Naive thymus-derived CD4-positive, alpha-beta T cell (primary cell): ENCODE measurements at regions not wholly inside any gene's neighbourhood (a gene's known extent, or its start where the extent isn't known, plus 50 kb on each side); places are given as distances from the start of the nearest gene placed in this dataset.

ENCODE experiments used
- ATAC-seq: fragments of 150-1000 bp; cut with Tn5 transposase; 2 replicates; pipeline ENCODE4 v1.10.0; 2021; ENCODE audit warnings: mild to moderate bottlenecking, moderate library complexity
- CTCF ChIA-PET: fragments of 350-600 bp; sonication (Branson Sonifier 250); formaldehyde crosslinking; loops from one replicate; lab custom pipeline; 2021; ENCODE audit warnings: antibody characterized with exemption; lab: Charles Lee
- POLR2A ChIA-PET: fragments of 350-600 bp; sonication (Branson Sonifier 250); formaldehyde crosslinking; loops from one replicate; lab custom pipeline; 2021; ENCODE audit warnings: antibody characterized with exemption, inconsistent platforms; lab: Charles Lee
- DNase-seq, 9 donors: peaks; one replicate each; pipeline versions ENCODE4 v3.0.0 to v3.0.0-alpha.2; 2020 to 2022; ENCODE audit warnings: mixed read lengths in 1 of 9
- H3K27ac ChIP-seq: one replicate; pipeline ENCODE4 v1.7.0; 2013; ENCODE audit warnings: mild to moderate bottlenecking, low read depth, low read length, moderate library complexity
- H3K27me3 ChIP-seq, 2 donors: one replicate each; pipeline ENCODE4 v1.7.0; 2013; ENCODE audit warnings: low read length in 2 of 2, mild to moderate bottlenecking in 2 of 2, moderate library complexity in 2 of 2; ENCODE audit not compliant: control insufficient read depth in 2 of 2, insufficient read depth in 2 of 2
- H3K36me3 ChIP-seq, 3 experiments: 1 replicate in 2 of 3; 2 replicates in 1 of 3; pipeline ENCODE4 v1.7.0; 2013; ENCODE audit warnings: low read length in 3 of 3, mild to moderate bottlenecking in 3 of 3, moderate library complexity in 1 of 3; ENCODE audit not compliant: insufficient read depth in 3 of 3, control insufficient read depth in 2 of 3
- H3K4me1 ChIP-seq, 2 donors: one replicate each; pipeline ENCODE4 v1.7.0; 2013; ENCODE audit warnings: low read length in 2 of 2, mild to moderate bottlenecking in 2 of 2, moderate library complexity in 1 of 2; ENCODE audit not compliant: control insufficient read depth in 2 of 2, insufficient read depth in 2 of 2
- H3K4me3 ChIP-seq: 2 replicates; pipeline ENCODE4 v1.7.0; 2013; ENCODE audit warnings: mild to moderate bottlenecking, low read length
- H3K9me3 ChIP-seq, 3 experiments: 1 replicate in 2 of 3; 2 replicates in 1 of 3; pipeline ENCODE4 v1.7.0; 2013; ENCODE audit warnings: low read length in 3 of 3; ENCODE audit not compliant: control insufficient read depth in 2 of 3
- H3K27ac Mint-ChIP-seq, 9 donors: one replicate each; pipeline ENCODE4 v1.8.0; 2020 to 2022; ENCODE audit warnings: mixed read lengths in 9 of 9, mild to moderate bottlenecking in 8 of 9, moderate library complexity in 5 of 9, inconsistent platforms in 2 of 9
- H3K27me3 Mint-ChIP-seq, 5 donors: one replicate each; pipeline ENCODE4 v1.8.0; 2021 to 2022; ENCODE audit warnings: mixed read lengths in 5 of 5, mild to moderate bottlenecking in 1 of 5
- H3K36me3 Mint-ChIP-seq, 5 donors: one replicate each; pipeline ENCODE4 v1.8.0; 2020 to 2022; ENCODE audit warnings: mixed read lengths in 5 of 5, mild to moderate bottlenecking in 3 of 5, inconsistent platforms in 1 of 5
- H3K4me1 Mint-ChIP-seq, 7 donors: one replicate each; pipeline ENCODE4 v1.8.0; 2020 to 2022; ENCODE audit warnings: mixed read lengths in 7 of 7, mild to moderate bottlenecking in 3 of 7, inconsistent platforms in 1 of 7
- H3K4me3 Mint-ChIP-seq, 10 donors: one replicate each; pipeline ENCODE4 v1.8.0; 2020 to 2022; ENCODE audit warnings: mild to moderate bottlenecking in 10 of 10, mixed read lengths in 10 of 10, moderate library complexity in 6 of 10, inconsistent platforms in 2 of 10
- H3K9me3 Mint-ChIP-seq, 11 donors: one replicate each; pipeline ENCODE4 v1.8.0; 2020 to 2022; ENCODE audit warnings: mixed read lengths in 11 of 11, mild to moderate bottlenecking in 4 of 11, inconsistent platforms in 1 of 11, moderate library complexity in 1 of 11
- intact Hi-C, 2 donors: fragments of 100-400 bp; cut with micrococcal nuclease; formaldehyde crosslinking; loops; one replicate each; pipeline ENCODE4 v1.15.1; 2023

DNA sequence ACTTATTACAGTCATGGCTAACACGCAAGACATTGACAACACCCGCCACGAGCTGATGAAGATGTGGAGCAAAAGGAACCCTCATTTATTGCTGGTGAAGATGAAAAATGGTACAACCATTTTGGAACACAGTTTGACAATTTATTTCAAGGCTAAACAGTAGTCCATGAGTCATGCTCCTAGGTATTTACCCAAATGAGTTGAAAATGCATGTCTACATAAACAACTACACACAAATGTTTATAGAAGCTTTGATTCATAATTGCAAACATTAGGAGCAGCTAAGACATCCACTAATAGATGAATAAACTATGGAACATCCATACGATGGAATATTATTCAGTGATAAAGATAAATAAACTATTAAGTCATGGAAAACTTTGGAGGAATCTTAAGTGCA, 580.1 kb downstream of the RAPGEF2 start:
- Histone ChIP-seq H3K9me3 (no peaks in the 10 kb centered on the region), H3K27me3 (no peaks in the 10 kb centered on the region), H3K36me3 (no peaks in the 10 kb centered on the region), H3K27ac (no peak overlapping the region), H3K4me1 (no peaks in the 10 kb centered on the region), H3K4me3 (no peak overlapping the region)
- DNase-seq (no peak), ATAC-seq (no peak)
- H3K4me1 Mint-ChIP-seq, result no peaks in the 10 kb centered on the region
- no peaks in the 10 kb centered on the region for H3K27me3 Mint-ChIP-seq
- intact Hi-C loops, result no loop called here
- CTCF ChIA-PET, result no interaction called here
- peaks cover 1 to 21% (median 5%) of the 10 kb centered on the region in 11 donors for H3K9me3 Mint-ChIP-seq
- H3K4me3 Mint-ChIP-seq, result no peak overlapping the region
- H3K27ac Mint-ChIP-seq, result no peak overlapping the region
- POLR2A ChIA-PET, result no interaction called here
- no peaks in the 10 kb centered on the region for H3K36me3 Mint-ChIP-seq

GRCh38 chr4:159684061-159684460, 581.2 kb downstream of the RAPGEF2 start:
- Mint-ChIP-seq H3K27me3 (no peaks in the 10 kb centered on the region), H3K9me3 (peaks cover 2 to 26% (median 7%) of the 10 kb centered on the region in 11 donors), H3K4me1 (no peaks in the 10 kb centered on the region), H3K4me3 (no peak overlapping the region), H3K36me3 (no peaks in the 10 kb centered on the region), H3K27ac (no peak overlapping the region)
- no peak overlapping the region for H3K27ac ChIP-seq
- CTCF ChIA-PET, result no interaction called here
- no peaks in the 10 kb centered on the region for H3K27me3 ChIP-seq
- no peak overlapping the region for H3K4me3 ChIP-seq
- ATAC-seq (no peak), DNase-seq (no peak)
- POLR2A ChIA-PET, result no interaction called here
- H3K9me3 ChIP-seq, result no peaks in the 10 kb centered on the region
- no peaks in the 10 kb centered on the region for H3K4me1 ChIP-seq
- intact Hi-C loops, result no loop called here
- H3K36me3 ChIP-seq, result no peaks in the 10 kb centered on the region

- H3K4me3 ChIP-seq, result no peak overlapping the region
- no peaks in the 10 kb centered on the region for H3K27me3 Mint-ChIP-seq
- ChIA-PET POLR2A (no interaction called here), CTCF (no interaction called here)
- intact Hi-C loops, result no loop called here
- H3K4me1 Mint-ChIP-seq, result no peaks in the 10 kb centered on the region
- H3K36me3 ChIP-seq, result no peaks in the 10 kb centered on the region
- H3K27me3 ChIP-seq, result no peaks in the 10 kb centered on the region
- H3K27ac Mint-ChIP-seq, result no peak overlapping the region
- H3K4me1 ChIP-seq, result no peaks in the 10 kb centered on the region
- ATAC-seq (no peak), DNase-seq (no peak)
- H3K36me3 Mint-ChIP-seq, result no peaks in the 10 kb centered on the region
- no peaks in the 10 kb centered on the region for H3K9me3 ChIP-seq
- no peak overlapping the region for H3K4me3 Mint-ChIP-seq
- peaks cover 2 to 31% (median 10%) of the 10 kb centered on the region in 11 donors for H3K9me3 Mint-ChIP-seq
- no peak overlapping the region for H3K27ac ChIP-seq
Observed at GRCh38 chr4:159685340-159686092, 582.6 kb downstream of the RAPGEF2 start.

GRCh38 chr4:159689526-159689925, 586.6 kb downstream of the RAPGEF2 start:
- Histone ChIP-seq H3K4me3 (no peak overlapping the region), H3K4me1 (no peaks in the 10 kb centered on the region), H3K27me3 (no peaks in the 10 kb centered on the region), H3K36me3 (no peaks in the 10 kb centered on the region), H3K27ac (no peak overlapping the region), H3K9me3 (no peaks in the 10 kb centered on the region)
- ATAC-seq, result no peak
- H3K4me3 Mint-ChIP-seq, result no peak overlapping the region
- DNase-seq, result no peak
- H3K36me3 Mint-ChIP-seq, result no peaks in the 10 kb centered on the region
- ChIA-PET CTCF (no interaction called here), POLR2A (no interaction called here)
- no peak overlapping the region for H3K27ac Mint-ChIP-seq
- H3K9me3 Mint-ChIP-seq, result peaks cover 2 to 53% (median 21%) of the 10 kb centered on the region in 11 donors
- intact Hi-C loops, result no loop called here
- no peaks in the 10 kb centered on the region for H3K27me3 Mint-ChIP-seq
- H3K4me1 Mint-ChIP-seq, result no peaks in the 10 kb centered on the region

DNA sequence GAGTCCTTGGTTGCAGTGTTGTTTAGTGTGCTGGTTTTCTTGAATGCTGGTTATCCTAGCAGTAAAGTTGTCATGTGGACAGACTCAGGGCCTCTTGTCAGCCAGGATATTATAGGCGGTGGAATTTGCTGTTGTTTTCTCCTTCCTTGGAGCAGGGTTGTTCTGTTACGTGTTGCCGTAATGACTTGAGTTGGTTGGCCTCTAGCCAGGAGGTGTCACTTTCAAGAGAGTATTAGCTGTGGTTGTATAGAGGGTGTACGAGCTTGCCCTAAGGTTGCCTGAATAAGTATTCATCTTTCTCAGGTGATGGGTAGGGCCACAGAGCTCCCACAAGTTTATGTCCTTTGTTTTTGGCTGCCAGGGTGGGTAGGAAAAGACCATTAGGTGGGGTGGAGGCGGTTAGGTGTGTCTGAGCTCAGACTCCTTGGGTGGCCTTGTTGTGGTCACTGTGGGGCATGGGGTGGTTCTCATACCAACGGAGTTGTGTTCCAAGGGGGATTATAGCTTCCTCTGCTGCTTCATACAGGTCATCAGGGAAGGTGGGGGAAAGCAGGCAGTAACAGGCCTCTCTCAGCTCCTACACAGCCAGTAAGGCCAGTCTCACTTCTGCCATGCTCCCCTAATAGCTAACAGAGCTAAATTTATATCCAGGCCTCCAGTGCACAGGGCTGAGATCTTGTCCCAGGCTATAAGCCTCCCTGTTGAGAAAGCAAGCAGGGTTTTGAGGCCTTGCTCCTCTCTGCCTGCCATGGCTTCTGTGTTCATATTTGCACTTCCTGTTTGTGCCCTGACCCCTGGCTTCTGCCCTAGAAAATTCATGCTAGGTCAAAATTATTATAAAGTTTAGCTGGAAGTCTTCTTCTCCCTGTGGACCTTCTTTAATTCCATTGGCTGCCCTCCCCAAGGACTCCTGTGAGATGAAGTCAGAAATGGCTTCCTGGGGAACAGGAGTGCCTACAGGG, 594.7 kb downstream of the RAPGEF2 start:
- H3K4me1 Mint-ChIP-seq, result no peaks in the 10 kb centered on the region
- CTCF ChIA-PET, result no interaction called here
- H3K4me1 ChIP-seq, result no peaks in the 10 kb centered on the region
- H3K27me3 Mint-ChIP-seq, result no peaks in the 10 kb centered on the region
- H3K36me3 ChIP-seq, result no peaks in the 10 kb centered on the region
- ATAC-seq, result no peak
- peaks cover 0 to 3% (median 0%) of the 10 kb centered on the region in 3 experiments for H3K9me3 ChIP-seq
- DNase-seq, result no peak
- intact Hi-C loops, result no loop called here
- no peak overlapping the region for H3K27ac Mint-ChIP-seq
- no peak overlapping the region for H3K4me3 Mint-ChIP-seq
- no peak overlapping the region for H3K27ac ChIP-seq
- no peak overlapping the region for H3K4me3 ChIP-seq
- no peaks in the 10 kb centered on the region for H3K27me3 ChIP-seq
- POLR2A ChIA-PET, result no interaction called here
- peaks cover 0 to 29% (median 14%) of the 10 kb centered on the region in 11 donors for H3K9me3 Mint-ChIP-seq
- no peaks in the 10 kb centered on the region for H3K36me3 Mint-ChIP-seq

- DNase-seq (no peak), ATAC-seq (no peak)
- no peaks in the 10 kb centered on the region for H3K27me3 ChIP-seq
- no peaks in the 10 kb centered on the region for H3K36me3 ChIP-seq
- no peaks in the 10 kb centered on the region for H3K4me1 ChIP-seq
- no peak overlapping the region for H3K27ac Mint-ChIP-seq
- H3K27me3 Mint-ChIP-seq, result no peaks in the 10 kb centered on the region
- H3K4me1 Mint-ChIP-seq, result no peaks in the 10 kb centered on the region
- ChIA-PET POLR2A (no interaction called here), CTCF (no interaction called here)
- no peak overlapping the region for H3K4me3 Mint-ChIP-seq
- H3K27ac ChIP-seq, result no peak overlapping the region
- H3K4me3 ChIP-seq, result no peak overlapping the region
- peaks cover 0 to 23% (median 13%) of the 10 kb centered on the region in 11 donors for H3K9me3 Mint-ChIP-seq
- H3K36me3 Mint-ChIP-seq, result no peaks in the 10 kb centered on the region
- intact Hi-C loops, result no loop called here
- H3K9me3 ChIP-seq, result peaks cover 0 to 3% (median 0%) of the 10 kb centered on the region in 3 experiments
Observed at GRCh38 chr4:159698336-159698735, 595.5 kb downstream of the RAPGEF2 start.
